ENCODE measurements at regions not wholly inside any gene's neighbourhood (a gene's known extent, or its start where the extent isn't known, plus 50 kb on each side); places are given as distances from the start of the nearest gene placed in this dataset.

GRCh38 chr17:71313866-71314265 lies 807.0 kb upstream of the SOX9 start:
- no peak for DNase-seq

DNA sequence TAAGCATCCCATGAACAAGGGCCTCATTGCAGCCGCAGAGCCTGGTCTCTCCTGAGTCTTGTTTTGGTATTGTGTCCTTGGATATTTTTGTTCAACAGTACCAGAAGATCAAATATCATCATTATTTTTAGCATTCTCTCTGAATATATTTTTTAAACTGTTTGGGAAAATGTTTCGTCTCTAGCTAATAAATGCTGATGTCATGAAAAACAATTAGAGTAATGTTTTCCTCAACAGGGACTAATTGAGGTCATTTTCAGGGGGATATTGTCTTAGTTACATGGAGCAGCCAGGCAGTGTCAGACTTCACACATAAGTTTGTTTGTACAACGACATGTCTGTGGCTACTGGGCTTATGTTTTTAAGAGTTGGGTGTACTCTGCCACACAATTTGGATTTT lies 805.3 kb upstream of the SOX9 start:
- DNase-seq: no peak

DNA sequence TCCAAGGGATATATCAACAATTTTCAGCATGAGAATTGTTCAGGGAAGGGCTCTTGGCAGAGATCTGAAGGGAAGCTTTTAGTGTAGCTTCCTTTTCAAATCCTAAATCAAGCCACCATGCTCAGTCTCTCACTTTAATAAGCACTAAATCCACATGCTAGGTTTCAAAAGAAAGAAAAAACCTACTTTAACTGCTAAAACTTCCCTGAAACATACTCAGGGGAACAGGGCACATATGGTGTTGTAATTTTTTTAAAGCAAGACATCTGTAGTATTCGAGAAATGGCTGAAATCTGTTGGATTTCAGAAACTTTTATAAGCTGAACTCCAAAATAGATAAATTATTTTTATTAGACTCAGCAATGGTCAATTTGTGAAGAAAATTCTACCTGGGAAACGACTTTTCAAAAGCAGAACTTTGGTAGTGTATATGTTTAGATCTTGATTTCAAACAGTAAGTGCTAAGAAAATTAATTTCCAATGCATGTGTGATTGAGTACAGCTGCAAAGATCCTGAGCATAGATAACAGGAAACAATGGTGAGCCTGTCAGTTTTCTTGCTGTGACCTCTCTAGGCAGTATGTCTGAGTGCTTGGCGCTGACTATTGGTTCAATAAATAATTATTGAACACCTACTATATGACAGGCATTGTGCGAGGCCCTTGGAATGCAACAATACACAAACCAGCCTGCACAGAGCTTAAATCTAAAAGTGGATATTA lies 804.5 kb upstream of the SOX9 start:
- DNase-seq: no peak

DNA sequence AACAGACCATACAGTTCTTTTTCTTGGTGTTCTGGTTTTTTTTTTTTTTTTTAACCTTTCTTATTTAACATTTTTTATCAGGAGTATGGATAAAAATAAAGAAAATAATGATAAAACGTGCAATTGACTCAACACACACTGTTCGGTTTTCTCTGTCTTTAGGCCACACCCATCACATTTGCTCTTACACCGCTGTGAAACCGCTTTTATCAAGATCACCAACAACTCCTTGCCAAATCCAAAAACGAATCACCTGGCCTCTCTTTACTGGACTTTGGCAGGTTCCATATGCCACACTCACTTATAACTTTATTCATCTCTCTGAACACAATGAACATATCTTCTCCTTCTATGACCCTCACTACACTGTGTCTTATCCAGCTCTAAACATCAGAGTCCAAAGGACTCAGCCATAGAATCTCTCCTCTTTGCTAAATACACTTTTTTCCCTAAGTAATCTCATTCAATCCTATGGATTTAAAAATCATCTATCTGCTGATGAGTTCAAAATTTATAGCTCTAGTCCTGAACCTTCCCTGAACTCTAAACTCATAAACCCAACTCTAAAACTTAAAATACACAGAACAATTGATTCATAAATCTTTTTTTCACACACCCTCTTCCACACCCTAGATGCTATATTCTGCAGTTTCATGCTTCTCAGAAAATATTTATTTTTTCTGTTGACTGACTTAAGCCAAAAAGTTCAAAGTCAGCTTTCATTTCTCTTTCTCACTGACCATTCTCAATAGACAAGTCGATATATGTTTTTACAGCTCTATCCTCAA lies 800.6 kb upstream of the SOX9 start:
- DNase-seq: no peak

GRCh38 chr17:71325117-71325516 lies 795.7 kb upstream of the SOX9 start:
- no peak for DNase-seq

DNA sequence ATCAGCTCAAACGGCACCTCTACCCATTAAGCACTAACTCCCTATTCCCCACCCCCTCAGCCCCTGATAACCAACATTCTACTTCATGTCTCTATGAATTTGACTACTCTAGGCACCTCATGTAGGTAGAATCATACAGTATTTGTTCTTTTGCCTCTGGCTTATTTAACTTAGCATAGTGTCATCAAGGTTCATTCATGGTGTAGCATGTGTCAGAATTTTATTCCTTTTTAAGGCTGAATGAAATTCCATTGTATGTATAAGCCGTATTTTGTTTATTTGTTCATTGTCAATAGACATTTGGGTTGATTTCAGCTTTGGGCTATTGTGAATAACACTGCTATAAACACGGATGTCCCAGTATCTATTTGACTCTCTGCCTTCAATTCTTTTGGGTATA lies 794.9 kb upstream of the SOX9 start:
- DNase-seq: no peak

- no peak for DNase-seq
Measured at GRCh38 chr17:71327376-71328059, 793.3 kb upstream of the SOX9 start.

DNA sequence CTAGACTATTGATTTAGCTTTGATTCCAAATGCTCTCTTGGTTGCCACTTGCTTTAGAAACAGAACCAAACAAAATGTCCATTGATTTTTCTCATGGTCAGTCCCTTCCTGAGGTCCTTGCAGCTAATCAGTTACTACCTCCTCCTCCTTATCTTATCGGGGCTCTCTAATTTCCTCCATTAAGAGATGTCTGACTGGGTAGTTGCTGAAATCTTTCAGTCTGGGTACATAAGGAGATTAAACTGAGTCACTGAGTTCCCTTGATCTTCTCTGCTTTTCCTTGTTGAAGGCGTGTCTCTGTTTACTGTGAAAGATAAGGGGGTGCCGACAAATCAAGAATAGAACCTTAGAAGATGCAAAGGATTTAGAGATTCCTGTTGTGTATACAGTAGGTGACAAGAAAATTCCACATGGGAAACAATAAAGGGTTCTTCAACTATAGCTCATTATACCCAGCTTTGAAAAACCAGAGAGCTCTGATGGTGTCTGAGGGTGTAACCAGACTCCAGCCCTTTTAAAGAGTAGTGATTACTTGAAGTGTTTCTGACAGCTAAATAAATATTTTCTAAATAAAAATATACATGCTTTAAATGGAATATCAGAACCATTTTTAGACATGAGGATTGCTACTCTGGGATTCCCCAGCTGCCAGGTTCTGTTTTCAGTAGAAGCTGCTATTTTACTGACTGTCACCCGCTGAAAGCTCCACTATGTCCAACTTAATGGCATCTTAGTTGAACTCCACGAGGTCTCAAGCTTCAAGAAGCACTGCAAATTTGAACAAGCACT lies 791.3 kb upstream of the SOX9 start:
- DNase-seq: no peak

- DNase-seq: no peak
Measured at GRCh38 chr17:71330099-71330375, 790.8 kb upstream of the SOX9 start.

DNA sequence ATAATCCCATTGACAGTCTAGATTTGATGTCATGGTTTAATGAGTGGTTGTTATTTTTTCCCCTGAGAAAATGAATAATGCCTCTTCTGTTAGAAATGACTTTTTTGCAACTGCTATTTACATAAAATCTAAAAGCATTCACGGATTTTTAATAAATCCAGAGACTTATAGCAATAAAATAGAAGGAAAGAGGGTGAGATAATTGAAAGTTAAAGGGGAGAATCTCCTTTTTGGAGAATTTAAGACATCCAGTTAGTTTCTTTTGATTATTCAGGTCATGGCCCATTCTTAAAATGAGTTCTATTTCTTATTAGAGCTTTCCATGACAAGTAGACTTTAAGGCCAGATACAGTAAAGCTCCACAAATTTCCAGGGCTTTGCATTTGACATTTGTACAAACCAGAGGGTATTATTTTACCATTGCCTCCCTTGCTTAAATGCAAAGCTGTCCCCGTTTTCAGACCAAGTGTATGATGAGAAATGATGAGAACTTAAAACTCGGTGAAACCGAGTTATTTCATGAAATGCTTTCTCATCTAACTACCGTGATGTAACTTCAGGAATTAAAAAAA lies 789.0 kb upstream of the SOX9 start:
- DNase-seq: no peak

GRCh38 chr17:71334048-71334751 lies 786.6 kb upstream of the SOX9 start:
- no peak for DNase-seq

DNA sequence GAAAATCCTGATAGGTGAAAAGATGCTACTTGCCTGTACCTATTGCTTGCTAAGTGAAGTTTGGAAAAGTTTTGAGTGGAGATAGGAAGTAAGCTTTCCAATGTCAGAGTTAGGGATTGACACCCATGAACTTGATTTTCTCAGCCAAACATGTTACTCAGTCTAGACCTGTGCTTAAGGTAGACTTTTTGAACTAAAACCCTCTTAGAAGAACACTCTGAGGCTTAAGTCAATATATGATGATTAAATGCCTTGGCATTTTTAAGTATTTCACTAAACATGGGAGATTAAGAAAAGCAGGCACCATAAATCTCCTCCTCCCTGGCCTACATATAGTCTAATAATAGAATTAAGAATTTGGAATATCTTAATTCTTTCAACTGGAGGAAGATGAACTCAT lies 785.6 kb upstream of the SOX9 start:
- no peak for DNase-seq

DNA sequence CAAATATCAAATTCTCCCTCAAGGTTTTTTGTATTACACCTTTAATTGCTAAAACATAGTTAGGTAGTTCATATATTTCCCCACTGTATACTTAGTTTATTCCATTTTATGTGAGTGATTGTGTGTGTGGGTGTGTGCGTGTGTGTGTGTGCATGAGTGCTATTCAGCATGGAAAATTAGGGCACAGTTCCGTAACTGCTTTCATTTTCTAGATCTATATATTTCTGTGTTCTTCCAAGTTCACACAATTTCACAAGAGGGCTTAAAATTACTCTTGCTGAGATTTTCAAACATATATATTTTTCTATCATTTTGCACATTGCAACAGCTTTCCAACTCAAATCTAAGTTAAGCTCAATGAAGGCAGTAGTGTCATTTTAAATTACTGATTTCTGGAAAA lies 782.9 kb upstream of the SOX9 start:
- no peak for DNase-seq

GRCh38 chr17:71338396-71338795 lies 782.4 kb upstream of the SOX9 start:
- DNase-seq: no peak

GRCh38 chr17:71339206-71339605 lies 781.6 kb upstream of the SOX9 start:
- no peak for DNase-seq

DNA sequence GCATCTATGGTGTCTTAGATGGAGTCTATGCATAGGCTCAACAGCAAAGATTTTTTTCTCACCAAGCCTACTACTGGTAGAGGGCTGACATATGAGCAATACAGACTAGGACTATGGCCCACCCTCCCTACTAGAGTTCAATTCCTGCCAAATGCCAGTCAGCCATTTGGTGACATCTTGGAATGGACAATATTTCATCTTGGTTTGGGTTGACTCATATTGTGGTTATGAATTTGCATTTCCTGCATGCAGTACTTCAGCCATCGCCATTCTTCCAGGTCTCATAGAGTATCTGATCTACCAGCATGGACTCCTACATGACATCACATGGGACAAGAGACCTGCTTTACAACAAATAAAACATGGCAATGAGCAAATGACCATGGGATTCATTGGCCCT lies 778.1 kb upstream of the SOX9 start:
- no peak for DNase-seq

- no peak for DNase-seq
Measured at GRCh38 chr17:71349908-71350600, 770.8 kb upstream of the SOX9 start.

- no peak for DNase-seq
Measured at GRCh38 chr17:71360301-71360700, 760.5 kb upstream of the SOX9 start.

- DNase-seq: no peak
Measured at GRCh38 chr17:71361656-71362450, 759.0 kb upstream of the SOX9 start.

DNA sequence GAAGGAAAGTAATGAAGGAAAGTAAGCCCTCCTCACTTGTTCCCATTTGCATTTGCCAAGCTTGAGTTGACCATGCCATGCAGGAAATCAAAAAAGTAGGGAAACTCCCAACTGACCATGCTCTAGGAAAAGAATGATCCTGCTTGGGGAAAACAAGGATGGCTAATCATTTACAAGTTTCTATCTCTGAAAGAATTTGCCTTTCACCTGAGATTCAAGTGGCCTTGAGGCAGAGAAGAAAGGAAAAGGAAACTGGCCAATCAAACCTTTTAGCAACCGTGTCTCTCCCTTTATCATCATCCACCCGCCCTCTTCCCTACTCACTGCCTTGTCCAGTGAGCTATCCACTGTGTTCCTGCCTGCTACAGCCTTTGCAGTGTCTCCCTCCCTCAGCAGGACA lies 757.2 kb upstream of the SOX9 start:
- no peak for DNase-seq

- no peak for DNase-seq
Measured at GRCh38 chr17:71371809-71372208, 749.0 kb upstream of the SOX9 start.
